Astrocyte (in vitro differentiated cells and primary cell): ENCODE measurements at regions not wholly inside any gene's neighbourhood (a gene's known extent, or its start where the extent isn't known, plus 50 kb on each side); places are given as distances from the start of the nearest gene placed in this dataset.

Source experiments
- CTCF ChIP-seq: IDR thresholded peaks from 2 replicates; pipeline ENCODE4 v1.5.1; 2011; ENCODE audit warnings: low read depth, mild to moderate bottlenecking, inconsistent platforms, low read length, moderate library complexity; ENCODE audit not compliant: insufficient read depth
- EZH2 ChIP-seq: IDR thresholded peaks from 2 replicates; pipeline ENCODE4 v1.6.1; 2012; ENCODE audit warnings: mild to moderate bottlenecking, low read length, inconsistent platforms; ENCODE audit not compliant: insufficient read depth

GRCh38 chr16:80066805-80067580 lies 466.5 kb upstream of the MAF start:
- TF ChIP-seq CTCF, result no peak
- no peak for TF ChIP-seq EZH2
